ENCODE measurements at regions not wholly inside any gene's neighbourhood (a gene's known extent, or its start where the extent isn't known, plus 50 kb on each side); places are given as distances from the start of the nearest gene placed in this dataset.

- TF ChIP-seq CTCF (IDR thresholded peaks at IDR 0.05) (no peak), POLR2AphosphoS5 (IDR thresholded peaks at IDR 0.05) (no peak), POLR2A (IDR thresholded peaks at IDR 0.05) (no peak)
- Histone ChIP-seq H3K4me1 (no peaks in the 10 kb centered on the region), H3K36me3 (no peaks in the 10 kb centered on the region)
These were observed 413.1 kb downstream of the MCTP2 start for GRCh38 chr15:94644433-94644832.

GRCh38 chr15:94653071-94653470 is 421.7 kb downstream of the MCTP2 start:
- Histone ChIP-seq H3K9me3 (no peaks in the 10 kb centered on the region), H3K36me3 (no peaks in the 10 kb centered on the region), H3K4me3 (no peak overlapping the region), H3K4me1 (no peaks in the 10 kb centered on the region), H3K27ac (no peak overlapping the region), H3K27me3 (no peaks in the 10 kb centered on the region)
- TF ChIP-seq POLR2A (IDR thresholded peaks at IDR 0.05) (no peak), POLR2AphosphoS5 (IDR thresholded peaks at IDR 0.05) (no peak), CTCF (IDR thresholded peaks at IDR 0.05) (no peak)
- intact Hi-C loops (cut with DNase I; ENCODE audit: low total_unique reads): no loop called here
- no peak for DNase-seq (ENCODE audit: low spot score in 2 of 2)

More at GRCh38 chr15:94644433-94644832, 413.1 kb downstream of the MCTP2 start:
- H3K27me3 ChIP-seq: no peaks in the 10 kb centered on the region
- H3K9me3 ChIP-seq: no peaks in the 10 kb centered on the region
- no peak overlapping the region for H3K27ac ChIP-seq
- H3K4me3 ChIP-seq: no peak overlapping the region
- intact Hi-C loops (cut with DNase I; ENCODE audit: low total_unique reads): no loop called here
- no peak for DNase-seq (ENCODE audit: low spot score in 2 of 2)

- no peaks in the 10 kb centered on the region for H3K36me3 ChIP-seq
- H3K27ac ChIP-seq: no peak overlapping the region
- no peak for DNase-seq (ENCODE audit: low spot score in 2 of 2)
- H3K4me3 ChIP-seq: no peak overlapping the region
- no peak for TF ChIP-seq POLR2A (IDR thresholded peaks at IDR 0.05)
- no peak for TF ChIP-seq POLR2AphosphoS5 (IDR thresholded peaks at IDR 0.05)
- no peak for TF ChIP-seq CTCF (IDR thresholded peaks at IDR 0.05)
- intact Hi-C loops (cut with DNase I; ENCODE audit: low total_unique reads): no loop called here
- H3K9me3 ChIP-seq: no peaks in the 10 kb centered on the region
- H3K27me3 ChIP-seq: no peaks in the 10 kb centered on the region
- H3K4me1 ChIP-seq: no peaks in the 10 kb centered on the region
These were observed 424.0 kb downstream of the MCTP2 start for GRCh38 chr15:94655249-94655880.

- DNase-seq (ENCODE audit: low spot score in 2 of 2): no peak
- no peak for TF ChIP-seq POLR2A (IDR thresholded peaks at IDR 0.05)
- TF ChIP-seq CTCF (IDR thresholded peaks at IDR 0.05): no peak
- TF ChIP-seq POLR2AphosphoS5 (IDR thresholded peaks at IDR 0.05): no peak
- Histone ChIP-seq H3K4me3 (no peak overlapping the region), H3K27me3 (peaks cover 0 to 3% of the 10 kb centered on the region in 2 donors), H3K27ac (no peak overlapping the region), H3K36me3 (no peaks in the 10 kb centered on the region), H3K4me1 (no peaks in the 10 kb centered on the region), H3K9me3 (no peaks in the 10 kb centered on the region)
- intact Hi-C loops (cut with DNase I; ENCODE audit: low total_unique reads): no loop called here
These were observed 434.5 kb downstream of the MCTP2 start for GRCh38 chr15:94665676-94666441.

GRCh38 chr15:94666553-94666952 is 435.2 kb downstream of the MCTP2 start:
- H3K9me3 ChIP-seq: no peaks in the 10 kb centered on the region
- peaks cover 0 to 3% of the 10 kb centered on the region in 2 donors for H3K27me3 ChIP-seq
- no peak overlapping the region for H3K4me3 ChIP-seq
- no peak for DNase-seq (ENCODE audit: low spot score in 2 of 2)
- no peaks in the 10 kb centered on the region for H3K36me3 ChIP-seq
- no peak for TF ChIP-seq CTCF (IDR thresholded peaks at IDR 0.05)
- TF ChIP-seq POLR2AphosphoS5 (IDR thresholded peaks at IDR 0.05): no peak
- no peak for TF ChIP-seq POLR2A (IDR thresholded peaks at IDR 0.05)
- intact Hi-C loops (cut with DNase I; ENCODE audit: low total_unique reads): no loop called here
- H3K4me1 ChIP-seq: no peaks in the 10 kb centered on the region
- H3K27ac ChIP-seq: no peak overlapping the region
